GM12874 (cell line): ENCODE measurements at regions not wholly inside any gene's neighbourhood (a gene's known extent, or its start where the extent isn't known, plus 50 kb on each side); places are given as distances from the start of the nearest gene placed in this dataset.

Experiments
- TF ChIP-seq, protein P1 (sequence below): IDR thresholded peaks from 2 replicates; pipeline ENCODE4 v1.5.1; 2011; ENCODE audit warnings: low read depth, mild to moderate bottlenecking, control low read depth, low read length, moderate library complexity; ENCODE audit not compliant: insufficient read depth

DNA sequence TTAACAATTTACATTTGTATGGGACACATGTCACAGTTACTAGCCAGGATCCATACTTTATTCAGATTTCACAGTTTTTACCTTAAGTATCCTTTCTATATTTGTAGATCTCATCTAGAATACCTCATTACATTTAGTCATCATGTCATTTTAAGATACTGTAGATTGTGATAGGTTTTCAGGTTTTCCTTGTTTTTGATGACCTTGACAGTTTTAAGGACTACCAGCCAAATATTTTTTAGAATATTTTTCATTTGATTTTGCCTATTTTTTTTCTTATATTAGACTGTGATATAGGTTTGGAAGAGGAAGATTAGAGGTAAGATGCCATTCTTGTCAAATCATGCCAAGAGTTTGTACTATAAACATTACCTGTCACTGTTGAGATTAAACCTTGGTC, 460.3 kb downstream of the ANKRD7 start:
- TF ChIP-seq, protein P1, sequence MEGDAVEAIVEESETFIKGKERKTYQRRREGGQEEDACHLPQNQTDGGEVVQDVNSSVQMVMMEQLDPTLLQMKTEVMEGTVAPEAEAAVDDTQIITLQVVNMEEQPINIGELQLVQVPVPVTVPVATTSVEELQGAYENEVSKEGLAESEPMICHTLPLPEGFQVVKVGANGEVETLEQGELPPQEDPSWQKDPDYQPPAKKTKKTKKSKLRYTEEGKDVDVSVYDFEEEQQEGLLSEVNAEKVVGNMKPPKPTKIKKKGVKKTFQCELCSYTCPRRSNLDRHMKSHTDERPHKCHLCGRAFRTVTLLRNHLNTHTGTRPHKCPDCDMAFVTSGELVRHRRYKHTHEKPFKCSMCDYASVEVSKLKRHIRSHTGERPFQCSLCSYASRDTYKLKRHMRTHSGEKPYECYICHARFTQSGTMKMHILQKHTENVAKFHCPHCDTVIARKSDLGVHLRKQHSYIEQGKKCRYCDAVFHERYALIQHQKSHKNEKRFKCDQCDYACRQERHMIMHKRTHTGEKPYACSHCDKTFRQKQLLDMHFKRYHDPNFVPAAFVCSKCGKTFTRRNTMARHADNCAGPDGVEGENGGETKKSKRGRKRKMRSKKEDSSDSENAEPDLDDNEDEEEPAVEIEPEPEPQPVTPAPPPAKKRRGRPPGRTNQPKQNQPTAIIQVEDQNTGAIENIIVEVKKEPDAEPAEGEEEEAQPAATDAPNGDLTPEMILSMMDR = no peak

DNA sequence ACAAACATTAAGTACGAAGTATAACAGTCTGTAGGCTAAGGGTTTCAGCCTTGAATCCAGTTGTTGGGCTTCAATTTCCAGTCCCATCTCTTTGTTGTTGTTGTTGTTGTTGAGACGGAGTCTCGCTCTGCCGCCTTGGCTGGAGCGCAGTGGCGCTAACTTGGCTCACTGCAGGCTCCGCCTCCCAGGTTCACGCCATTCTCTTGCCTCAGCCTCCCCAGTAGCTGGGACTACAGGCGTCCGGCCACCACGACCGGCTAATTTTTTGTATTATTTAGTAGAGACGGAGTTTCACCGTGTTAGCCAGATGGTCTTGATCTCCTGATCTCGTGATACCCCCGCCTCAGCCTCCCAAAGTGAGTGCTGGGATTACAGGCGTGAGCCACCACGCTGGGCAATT, 464.9 kb downstream of the ANKRD7 start:
- TF ChIP-seq, protein P1 = no peak

DNA sequence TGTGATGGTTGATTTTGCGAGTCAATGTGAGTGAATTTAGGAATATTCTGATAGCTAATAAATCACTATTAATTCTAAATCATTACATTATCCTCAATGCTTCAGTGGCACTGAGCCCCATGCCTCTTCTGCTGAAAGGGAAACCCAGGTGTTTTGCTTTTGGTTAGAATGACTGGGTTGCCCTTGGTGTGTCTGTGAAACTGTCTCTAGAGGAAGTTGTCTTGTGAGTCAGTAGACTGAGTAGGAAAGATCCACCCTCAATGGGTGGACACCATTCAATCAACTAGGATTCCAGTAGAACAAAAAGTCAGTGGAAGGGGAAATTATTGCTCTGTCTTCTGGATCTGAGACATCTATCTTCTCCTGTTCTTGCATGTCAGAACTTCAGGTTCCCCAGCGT, 472.4 kb downstream of the ANKRD7 start:
- TF ChIP-seq, protein P1 = no peak

DNA sequence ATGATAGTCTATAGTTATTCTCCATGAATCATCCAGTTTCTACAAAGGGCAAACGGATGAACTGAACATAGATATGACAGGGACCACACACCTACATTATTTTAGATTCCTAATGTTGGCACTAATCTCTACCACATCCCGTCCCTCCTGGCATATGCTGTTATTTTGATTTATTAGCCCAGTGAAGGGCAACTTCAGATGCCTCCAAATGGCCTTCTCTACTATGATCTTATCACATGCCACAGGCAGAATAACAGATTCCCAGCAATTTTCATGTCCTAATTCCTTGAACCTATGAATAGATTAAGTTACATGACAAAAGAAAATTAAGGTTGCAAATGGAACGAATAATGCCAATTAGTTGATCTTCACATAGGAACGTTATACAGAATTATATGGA, 474.7 kb downstream of the ANKRD7 start:
- TF ChIP-seq, protein P1 = no peak

DNA sequence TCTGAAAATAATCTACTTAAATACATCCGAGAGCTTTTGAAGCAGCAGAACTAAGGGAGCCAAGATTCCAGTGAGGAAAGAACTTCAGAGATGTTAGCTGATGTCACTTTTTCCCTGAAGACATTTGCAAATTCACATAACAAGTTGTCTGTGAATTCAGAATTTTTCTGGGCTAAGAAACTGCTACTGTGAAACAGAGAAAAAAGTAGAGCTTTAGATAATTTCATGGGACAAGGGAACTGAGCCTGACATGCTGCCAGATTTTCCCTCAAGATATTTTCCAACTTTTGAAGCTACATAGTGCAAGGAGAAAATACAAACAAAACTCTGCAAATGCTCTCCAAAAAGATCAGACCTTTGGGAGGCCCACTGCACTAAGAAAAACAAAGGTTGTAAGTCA, 484.2 kb downstream of the ANKRD7 start:
- TF ChIP-seq, protein P1 = no peak

DNA sequence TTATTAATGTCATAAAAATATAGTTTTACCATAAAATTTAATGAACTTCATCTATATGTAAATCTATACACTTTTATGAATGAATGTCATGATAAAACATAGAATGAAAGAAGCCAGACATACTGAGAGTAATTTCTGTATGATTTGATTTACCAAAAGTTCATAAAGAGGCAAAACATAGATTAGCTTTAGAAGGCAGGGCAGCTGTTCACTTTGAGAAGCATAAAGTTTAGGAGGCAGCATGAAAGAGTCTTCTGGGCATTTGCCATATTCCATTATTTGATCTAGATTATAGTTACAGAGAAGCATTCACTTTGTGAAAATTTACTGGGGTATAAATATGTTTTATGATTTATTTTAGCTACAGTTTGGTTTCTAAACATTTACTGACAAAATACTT, 487.2 kb downstream of the ANKRD7 start:
- TF ChIP-seq, protein P1 = no peak

DNA sequence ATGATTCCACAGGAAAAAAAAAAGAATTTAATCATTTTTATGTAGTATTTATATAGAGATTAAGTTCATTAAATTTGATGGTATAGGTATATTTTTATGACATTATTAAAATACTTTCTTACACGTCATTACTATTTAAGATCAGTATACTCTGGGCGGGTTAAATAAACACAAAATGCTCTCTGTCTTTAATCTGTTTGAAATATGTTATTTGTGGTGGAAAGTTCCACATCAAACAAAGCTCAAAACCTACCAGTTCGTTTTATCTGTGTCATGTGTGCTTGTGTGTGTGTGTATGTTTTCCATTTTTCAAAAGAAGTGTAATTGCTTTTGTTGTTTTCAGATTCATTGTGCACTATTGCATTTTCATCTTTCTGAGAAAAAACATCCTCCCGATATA, 488.5 kb downstream of the ANKRD7 start:
- TF ChIP-seq, protein P1 = no peak

DNA sequence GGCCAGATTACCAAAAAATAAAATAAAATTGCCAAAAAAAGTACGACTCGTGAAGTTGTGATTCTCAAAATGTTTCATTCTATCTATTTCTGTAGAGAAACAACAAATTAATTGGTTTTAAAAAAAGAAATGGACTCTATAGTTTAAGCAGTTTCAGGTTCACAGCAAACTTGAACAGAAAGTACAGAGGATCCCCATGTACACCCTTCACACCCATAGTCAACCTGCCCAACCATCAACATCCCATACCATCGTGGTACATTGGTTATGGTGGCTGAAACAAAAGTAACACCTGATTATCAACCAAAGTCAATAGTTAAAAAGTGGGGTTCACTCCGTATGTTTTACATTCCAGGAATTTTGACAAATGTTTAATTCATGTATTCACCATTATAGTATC, 496.1 kb downstream of the ANKRD7 start:
- TF ChIP-seq, protein P1 = no peak
